HEK293 (cell line): ENCODE measurements at regions not wholly inside any gene's neighbourhood (a gene's known extent, or its start where the extent isn't known, plus 50 kb on each side); places are given as distances from the start of the nearest gene placed in this dataset.

Experiments
- CTCF ChIA-PET: fragments of 350-600 bp; formaldehyde crosslinking; extraction: SDS; loops from one replicate; lab custom pipeline; 2021; ENCODE audit warnings: antibody characterized with exemption; lab: Yijun Ruan, JAX
- POLR2A ChIA-PET: fragments of 300-600 bp; formaldehyde crosslinking; extraction: SDS; loops from one replicate; lab custom pipeline; 2020; ENCODE audit warnings: antibody characterized with exemption, inconsistent platforms; lab: Yijun Ruan, JAX
- H3K27ac ChIP-seq: fragments of 200-500 bp; sonication (Bioruptor generic); 2 replicates; pipeline ENCODE4 v1.5.1; 2014; ENCODE audit warnings: low read depth, low read length, control low read depth, inconsistent platforms; ENCODE audit errors: extremely low read depth
- H3K36me3 ChIP-seq, 2 experiments: fragments of 200-500 bp in 1 of 2; sonication (Bioruptor generic) in 1 of 2; 1 replicate in 1 of 2; 2 replicates in 1 of 2; pipeline ENCODE4 v1.5.1; 2014 to 2017; ENCODE audit warnings: inconsistent platforms in 2 of 2, low read length in 2 of 2; ENCODE audit not compliant: control insufficient read depth in 2 of 2, insufficient read depth in 1 of 2
- H3K4me1 ChIP-seq: fragments of 200-500 bp; sonication (Bioruptor generic); 2 replicates; pipeline ENCODE4 v1.5.1; 2014; ENCODE audit warnings: mild to moderate bottlenecking, low read length, inconsistent platforms; ENCODE audit not compliant: control insufficient read depth, insufficient read depth
- H3K4me3 ChIP-seq: 2 replicates; pipeline ENCODE4 v1.5.1; 2011; ENCODE audit warnings: low read depth, mild to moderate bottlenecking, control low read depth, low read length, moderate library complexity
- H3K9me3 ChIP-seq: fragments of 200-500 bp; sonication (Bioruptor generic); 2 replicates; pipeline ENCODE4 v1.5.1; 2014; ENCODE audit warnings: low read depth, low read length, inconsistent platforms; ENCODE audit not compliant: control insufficient read depth, insufficient read depth
- GLI2 ChIP-seq: fragments of 450-650 bp; formaldehyde crosslinking; IDR thresholded peaks from 2 replicates; pipeline ENCODE4; 2017; ENCODE audit warnings: missing biosample characterization, missing genetic modification characterization, low read depth, borderline replicate concordance
- HOXA7 ChIP-seq: sonication (generic); formaldehyde crosslinking; IDR thresholded peaks from 2 replicates; pipeline ENCODE4 v1.8.1; 2022; ENCODE audit warnings: missing genetic modification reagents, borderline replicate concordance
- KLF16 ChIP-seq: fragments of 450-650 bp; formaldehyde crosslinking; IDR thresholded peaks from 2 replicates; pipeline ENCODE4 v1.5.1; 2017; ENCODE audit warnings: missing biosample characterization, missing genetic modification characterization
- PRDM6 ChIP-seq: fragments of 450-650 bp; formaldehyde crosslinking; IDR thresholded peaks from 2 replicates; pipeline ENCODE4 v1.5.1; 2017; ENCODE audit warnings: missing biosample characterization, missing genetic modification characterization
- YY1 ChIP-seq: fragments of 450-650 bp; formaldehyde crosslinking; IDR thresholded peaks from 2 replicates; pipeline ENCODE4 v1.5.1; 2018; ENCODE audit warnings: missing biosample characterization, missing genetic modification characterization
- ZBTB26 ChIP-seq: fragments of 450-650 bp; formaldehyde crosslinking; optimal IDR thresholded peaks from 2 replicates; pipeline ENCODE3; 2016; ENCODE audit warnings: missing biosample characterization, mild to moderate bottlenecking, missing genetic modification characterization
- ZNF18 ChIP-seq: fragments of 450-650 bp; formaldehyde crosslinking; IDR thresholded peaks from 2 replicates; pipeline ENCODE4 v1.5.1; 2016; ENCODE audit warnings: missing biosample characterization, missing genetic modification characterization
- ZNF280C ChIP-seq: fragments of 450-650 bp; formaldehyde crosslinking; IDR thresholded peaks from 2 replicates; pipeline ENCODE4 v1.5.1; 2016; ENCODE audit warnings: missing biosample characterization, missing genetic modification characterization
- ZNF292 ChIP-seq: fragments of 450-650 bp; formaldehyde crosslinking; IDR thresholded peaks from 2 replicates; pipeline ENCODE4 v1.5.1; 2016; ENCODE audit warnings: low read depth, missing biosample characterization, missing genetic modification characterization, borderline replicate concordance
- ZNF324 ChIP-seq: fragments of 450-650 bp; formaldehyde crosslinking; IDR thresholded peaks from 2 replicates; pipeline ENCODE4 v1.5.1; 2016; ENCODE audit warnings: missing biosample characterization, missing genetic modification characterization
- ZNF624 ChIP-seq: fragments of 450-650 bp; formaldehyde crosslinking; IDR thresholded peaks from 2 replicates; pipeline ENCODE4 v1.5.1; 2017; ENCODE audit warnings: missing biosample characterization, missing genetic modification characterization
- ZNF626 ChIP-seq: fragments of 450-650 bp; sonication (Bioruptor Pico); formaldehyde crosslinking; IDR thresholded peaks from 2 replicates; pipeline ENCODE4 v1.5.1; 2018; ENCODE audit warnings: missing biosample characterization, missing genetic modification characterization, inconsistent platforms
- ZNF654 ChIP-seq: fragments of 450-650 bp; formaldehyde crosslinking; IDR thresholded peaks from 2 replicates; pipeline ENCODE4 v1.5.1; 2016; ENCODE audit warnings: low read depth, missing biosample characterization, missing genetic modification characterization
- ZNF670 ChIP-seq: fragments of 450-650 bp; formaldehyde crosslinking; IDR thresholded peaks from 2 replicates; pipeline ENCODE4 v1.5.1; 2016; ENCODE audit warnings: missing biosample characterization, missing genetic modification characterization, low read depth
- ZNF701 ChIP-seq: fragments of 450-650 bp; formaldehyde crosslinking; IDR thresholded peaks from 2 replicates; pipeline ENCODE4 v1.5.1; 2016; ENCODE audit warnings: missing biosample characterization, missing genetic modification characterization
- ZNF707 ChIP-seq: fragments of 450-650 bp; formaldehyde crosslinking; IDR thresholded peaks from 2 replicates; pipeline ENCODE4 v1.5.1; 2016; ENCODE audit warnings: missing biosample characterization, missing genetic modification characterization
- ZSCAN30 ChIP-seq: fragments of 450-650 bp; IDR thresholded peaks from 2 replicates; pipeline ENCODE4 v1.5.1; 2018; ENCODE audit warnings: missing biosample characterization, mild to moderate bottlenecking, missing genetic modification characterization, moderate library complexity
- TF ChIP-seq, protein P1 (sequence below): fragments of 450-650 bp; formaldehyde crosslinking; IDR thresholded peaks from 2 replicates; pipeline ENCODE4 v1.5.1; 2016; ENCODE audit warnings: missing biosample characterization, missing genetic modification characterization, low read depth
- TF ChIP-seq, protein P2 (sequence below): fragments of 450-650 bp; formaldehyde crosslinking; IDR thresholded peaks from 2 replicates; pipeline ENCODE4 v1.5.1; 2016; ENCODE audit warnings: missing biosample characterization, missing genetic modification characterization
- TF ChIP-seq, protein P3 (sequence below): fragments of 450-650 bp; formaldehyde crosslinking; IDR thresholded peaks from 2 replicates; pipeline ENCODE4; 2016; ENCODE audit warnings: missing biosample characterization, missing genetic modification characterization

DNA sequence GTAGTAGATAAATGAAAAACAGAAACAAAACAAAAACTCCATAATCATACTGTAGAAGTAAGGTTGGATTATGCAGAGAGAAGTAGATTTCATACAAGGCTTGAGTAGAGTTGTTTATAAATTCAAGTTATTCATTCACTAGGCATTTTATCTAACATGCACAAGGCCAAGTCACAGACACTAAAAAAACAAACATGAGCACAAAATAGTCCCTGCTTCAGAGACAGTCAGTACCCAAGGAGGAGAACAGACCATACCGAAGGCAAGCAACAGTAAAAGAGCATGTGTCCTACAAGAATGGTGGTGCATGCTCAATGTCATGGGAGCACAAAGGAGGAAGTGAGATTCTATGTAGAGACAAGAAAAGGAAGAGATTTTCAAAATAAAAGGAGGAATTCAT lies 796.5 kb upstream of the LRRC4C start (continued):
- TF ChIP-seq ZNF280C (tag by site-specific recombination): no peak
- no peak for TF ChIP-seq ZNF292 (tag by site-specific recombination)
- TF ChIP-seq HOXA7 (CRISPR knock-in tag): no peak
- no peak for TF ChIP-seq ZBTB26 (tag by site-specific recombination)
- TF ChIP-seq PRDM6 (tag by site-specific recombination): no peak
- no peak for TF ChIP-seq GLI2 (tag by site-specific recombination)
- TF ChIP-seq, protein P1, sequence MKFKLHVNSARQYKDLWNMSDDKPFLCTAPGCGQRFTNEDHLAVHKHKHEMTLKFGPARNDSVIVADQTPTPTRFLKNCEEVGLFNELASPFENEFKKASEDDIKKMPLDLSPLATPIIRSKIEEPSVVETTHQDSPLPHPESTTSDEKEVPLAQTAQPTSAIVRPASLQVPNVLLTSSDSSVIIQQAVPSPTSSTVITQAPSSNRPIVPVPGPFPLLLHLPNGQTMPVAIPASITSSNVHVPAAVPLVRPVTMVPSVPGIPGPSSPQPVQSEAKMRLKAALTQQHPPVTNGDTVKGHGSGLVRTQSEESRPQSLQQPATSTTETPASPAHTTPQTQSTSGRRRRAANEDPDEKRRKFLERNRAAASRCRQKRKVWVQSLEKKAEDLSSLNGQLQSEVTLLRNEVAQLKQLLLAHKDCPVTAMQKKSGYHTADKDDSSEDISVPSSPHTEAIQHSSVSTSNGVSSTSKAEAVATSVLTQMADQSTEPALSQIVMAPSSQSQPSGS (tag by site-specific recombination): no peak
- no peak for TF ChIP-seq ZNF654 (tag by site-specific recombination)
- TF ChIP-seq, protein P2, sequence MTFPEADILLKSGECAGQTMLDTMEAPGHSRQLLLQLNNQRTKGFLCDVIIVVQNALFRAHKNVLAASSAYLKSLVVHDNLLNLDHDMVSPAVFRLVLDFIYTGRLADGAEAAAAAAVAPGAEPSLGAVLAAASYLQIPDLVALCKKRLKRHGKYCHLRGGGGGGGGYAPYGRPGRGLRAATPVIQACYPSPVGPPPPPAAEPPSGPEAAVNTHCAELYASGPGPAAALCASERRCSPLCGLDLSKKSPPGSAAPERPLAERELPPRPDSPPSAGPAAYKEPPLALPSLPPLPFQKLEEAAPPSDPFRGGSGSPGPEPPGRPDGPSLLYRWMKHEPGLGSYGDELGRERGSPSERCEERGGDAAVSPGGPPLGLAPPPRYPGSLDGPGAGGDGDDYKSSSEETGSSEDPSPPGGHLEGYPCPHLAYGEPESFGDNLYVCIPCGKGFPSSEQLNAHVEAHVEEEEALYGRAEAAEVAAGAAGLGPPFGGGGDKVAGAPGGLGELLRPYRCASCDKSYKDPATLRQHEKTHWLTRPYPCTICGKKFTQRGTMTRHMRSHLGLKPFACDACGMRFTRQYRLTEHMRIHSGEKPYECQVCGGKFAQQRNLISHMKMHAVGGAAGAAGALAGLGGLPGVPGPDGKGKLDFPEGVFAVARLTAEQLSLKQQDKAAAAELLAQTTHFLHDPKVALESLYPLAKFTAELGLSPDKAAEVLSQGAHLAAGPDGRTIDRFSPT (tag by site-specific recombination): no peak
- TF ChIP-seq ZNF624 (tag by site-specific recombination): no peak

DNA sequence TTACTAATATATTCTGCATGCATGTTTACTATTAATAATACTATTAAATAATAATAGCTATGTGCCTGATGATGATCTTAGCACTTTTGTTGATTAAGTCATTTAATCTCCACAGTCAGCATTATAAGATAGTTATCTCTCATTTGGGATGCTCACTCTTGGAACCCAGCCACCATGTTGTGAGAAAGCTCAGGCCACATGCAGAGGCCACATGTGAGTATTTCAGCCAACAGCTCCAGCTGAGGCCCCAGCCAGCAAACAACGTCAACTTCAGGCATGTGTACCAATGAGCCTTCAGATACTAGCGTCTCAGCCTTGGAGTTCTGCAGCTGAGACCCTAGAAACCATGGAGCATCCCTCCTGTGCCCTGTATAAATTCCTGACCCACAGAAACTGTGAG lies 798.1 kb upstream of the LRRC4C start:
- no peaks in the 10 kb centered on the region for H3K36me3 ChIP-seq
- H3K4me1 ChIP-seq: no peaks in the 10 kb centered on the region
- H3K4me3 ChIP-seq: no peak overlapping the region
- no peaks in the 10 kb centered on the region for H3K9me3 ChIP-seq
- ChIA-PET CTCF (no interaction called here), POLR2A (no interaction called here)
- H3K27ac ChIP-seq: no peak overlapping the region
- no peak for TF ChIP-seq ZNF18 (tag by site-specific recombination)
- no peak for TF ChIP-seq KLF16 (tag by site-specific recombination)
- TF ChIP-seq ZNF707 (tag by site-specific recombination): no peak
- TF ChIP-seq ZNF324: no peak
- TF ChIP-seq ZSCAN30 (tag by site-specific recombination): no peak
- no peak for TF ChIP-seq ZNF626 (tag by site-specific recombination)
- TF ChIP-seq, protein P3, sequence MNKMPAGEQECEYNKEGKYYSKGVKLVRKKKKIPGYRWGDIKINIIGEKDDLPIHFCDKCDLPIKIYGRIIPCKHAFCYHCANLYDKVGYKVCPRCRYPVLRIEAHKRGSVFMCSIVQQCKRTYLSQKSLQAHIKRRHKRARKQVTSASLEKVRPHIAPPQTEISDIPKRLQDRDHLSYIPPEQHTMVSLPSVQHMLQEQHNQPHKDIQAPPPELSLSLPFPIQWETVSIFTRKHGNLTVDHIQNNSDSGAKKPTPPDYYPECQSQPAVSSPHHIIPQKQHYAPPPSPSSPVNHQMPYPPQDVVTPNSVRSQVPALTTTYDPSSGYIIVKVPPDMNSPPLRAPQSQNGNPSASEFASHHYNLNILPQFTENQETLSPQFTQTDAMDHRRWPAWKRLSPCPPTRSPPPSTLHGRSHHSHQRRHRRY (tag by site-specific recombination): no peak
- TF ChIP-seq ZNF701 (tag by site-specific recombination): no peak
- TF ChIP-seq YY1 (tag by site-specific recombination): no peak
- no peak for TF ChIP-seq ZNF670 (tag by site-specific recombination)
